SIG-M5 treated with dmso at 0.1 percent for 504 hours (cell line): ENCODE measurements at regions not wholly inside any gene's neighbourhood (a gene's known extent, or its start where the extent isn't known, plus 50 kb on each side); places are given as distances from the start of the nearest gene placed in this dataset.

Experiments
- DNase-seq: peaks from one replicate; lab custom pipeline; 2025; ENCODE audit not compliant: unreplicated experiment; lab: John Stamatoyannopoulos, UW

DNA sequence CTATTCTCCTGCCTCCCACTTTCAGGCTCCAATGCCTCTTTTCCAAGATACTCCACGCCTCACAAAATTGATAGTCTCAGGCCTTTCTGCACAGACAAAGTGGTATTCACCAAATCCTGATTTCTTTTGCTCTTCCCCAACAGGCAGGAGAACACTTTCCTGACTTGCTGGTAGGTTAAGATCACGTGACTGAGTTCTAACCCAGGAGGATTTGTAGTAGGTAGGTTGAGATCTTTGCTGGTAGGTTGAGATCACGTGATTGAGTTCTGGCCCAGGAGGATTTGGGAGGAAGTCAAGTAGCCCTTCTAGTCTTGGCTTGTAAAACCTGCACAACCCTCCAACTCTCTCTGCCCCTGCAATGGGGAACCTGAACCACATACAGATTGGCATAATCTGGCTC, 741.5 kb downstream of the TYW1 start:
- DNase-seq: no peak

DNA sequence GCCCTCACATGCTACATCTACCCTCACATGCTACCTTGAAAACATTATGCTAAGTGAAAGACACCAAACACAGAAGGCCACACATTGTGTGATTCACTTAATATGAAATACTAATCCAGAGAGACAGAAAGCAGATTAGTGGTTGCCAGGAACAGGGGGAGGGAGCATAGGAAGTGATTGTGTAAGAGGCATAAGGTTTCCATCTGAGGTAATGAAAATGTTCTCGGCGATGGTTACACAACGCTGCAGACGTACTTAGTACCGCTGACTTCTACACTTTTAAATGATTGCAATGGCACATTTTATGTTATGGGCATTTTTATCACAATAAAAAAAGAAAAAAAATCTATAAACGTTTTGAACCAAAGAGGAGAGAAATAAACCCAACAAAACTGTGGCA, 742.3 kb downstream of the TYW1 start:
- DNase-seq: no peak

DNA sequence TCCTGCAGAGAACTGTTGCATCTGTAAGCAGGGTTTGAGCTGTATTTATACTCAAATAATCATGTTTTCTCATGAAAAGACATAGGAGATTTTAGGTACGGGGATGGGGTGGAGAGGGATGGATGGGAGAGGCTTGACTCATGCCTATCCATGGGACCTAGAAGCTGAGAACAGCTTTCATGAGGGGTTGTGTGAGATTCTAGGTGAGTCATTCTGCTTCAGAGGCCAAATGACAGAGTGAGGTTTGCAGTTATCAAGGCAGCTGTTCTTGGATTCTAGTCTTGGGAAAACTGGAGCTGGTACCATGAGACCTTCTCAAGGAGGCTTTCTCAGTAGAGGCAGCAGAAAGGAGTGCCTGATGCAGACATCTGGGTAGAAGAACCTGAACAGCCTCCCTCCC, 746.9 kb downstream of the TYW1 start:
- DNase-seq: no peak

DNA sequence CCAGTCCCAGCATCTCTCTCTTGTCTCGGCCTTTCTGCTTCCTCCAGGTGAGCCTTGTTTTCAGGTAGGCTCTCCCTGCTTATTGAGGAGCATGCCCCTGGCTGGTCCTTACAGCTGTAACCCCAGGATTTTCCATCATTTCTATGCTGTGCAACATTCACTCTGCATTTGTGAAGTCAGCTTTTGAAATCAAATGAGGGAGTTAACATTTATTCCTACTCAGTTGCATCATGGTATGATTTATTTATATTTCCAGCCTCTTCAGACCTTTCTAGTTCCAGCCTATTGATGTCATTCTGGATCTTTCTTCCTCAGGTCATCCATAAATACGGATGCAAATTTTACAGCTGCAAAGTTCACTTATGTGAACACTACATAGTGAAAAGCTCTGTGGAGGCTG, 755.6 kb downstream of the TYW1 start:
- no peak for DNase-seq

DNA sequence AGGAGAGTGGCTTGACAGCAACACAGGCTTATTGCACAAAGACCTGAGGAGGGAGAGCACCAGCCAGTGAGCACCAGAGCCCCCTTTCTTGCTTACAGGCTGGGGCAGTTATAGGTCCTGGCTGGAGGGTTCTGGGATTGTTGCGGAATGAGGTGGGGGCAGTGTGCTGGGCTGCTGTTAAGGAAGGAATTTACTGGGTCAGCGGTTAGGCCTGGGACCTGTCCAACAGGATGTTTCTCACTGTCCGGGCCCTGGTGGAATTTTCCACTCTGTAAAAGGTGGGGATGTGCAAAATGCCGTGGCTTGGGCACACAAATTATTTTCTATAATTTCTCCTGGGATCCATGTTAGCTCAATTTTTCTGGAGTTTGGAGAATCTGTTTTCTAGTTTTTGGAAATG, 757.3 kb downstream of the TYW1 start:
- DNase-seq: no peak

DNA sequence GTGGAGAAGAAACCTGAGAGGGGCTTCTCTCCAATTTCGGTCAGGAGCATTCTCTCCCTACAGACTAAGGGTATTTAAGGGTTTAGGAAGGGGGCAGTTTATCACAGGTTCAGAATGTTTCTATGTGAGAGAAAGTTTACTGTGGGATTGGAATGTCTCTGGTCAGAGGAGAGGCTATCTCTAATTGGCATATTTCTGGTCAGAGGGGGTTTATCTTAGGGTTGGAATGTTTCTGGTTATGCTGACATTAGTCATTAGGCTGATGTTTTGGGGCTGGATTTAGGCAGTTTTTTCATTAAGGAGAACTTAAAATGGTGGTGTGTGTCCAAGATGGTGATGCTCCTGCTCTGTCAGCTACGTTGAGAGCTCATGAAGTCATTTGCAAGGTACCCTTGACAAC, 758.0 kb downstream of the TYW1 start:
- no peak for DNase-seq

- no peak for DNase-seq
Measured at GRCh38 chr7:67758551-67758950, 761.9 kb downstream of the TYW1 start.

DNA sequence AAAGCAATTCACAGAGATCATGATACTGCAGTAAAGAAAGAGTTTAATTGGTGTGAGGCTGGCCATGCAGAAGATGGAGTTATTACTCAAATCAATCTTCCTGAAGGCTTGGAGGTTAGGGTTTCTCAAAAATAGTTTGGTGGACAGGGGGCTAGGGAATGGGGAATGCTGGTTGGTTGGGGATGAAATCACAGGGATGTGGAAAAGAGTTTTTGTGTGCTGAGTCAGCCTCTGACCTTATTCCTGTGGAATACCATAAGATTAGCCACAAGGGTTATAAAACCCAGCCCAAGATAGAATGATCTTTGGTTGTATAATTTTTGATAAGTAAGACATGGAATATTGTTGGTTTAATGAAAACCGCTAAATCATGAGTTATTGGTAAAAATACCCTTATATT, 764.3 kb downstream of the TYW1 start:
- no peak for DNase-seq

DNA sequence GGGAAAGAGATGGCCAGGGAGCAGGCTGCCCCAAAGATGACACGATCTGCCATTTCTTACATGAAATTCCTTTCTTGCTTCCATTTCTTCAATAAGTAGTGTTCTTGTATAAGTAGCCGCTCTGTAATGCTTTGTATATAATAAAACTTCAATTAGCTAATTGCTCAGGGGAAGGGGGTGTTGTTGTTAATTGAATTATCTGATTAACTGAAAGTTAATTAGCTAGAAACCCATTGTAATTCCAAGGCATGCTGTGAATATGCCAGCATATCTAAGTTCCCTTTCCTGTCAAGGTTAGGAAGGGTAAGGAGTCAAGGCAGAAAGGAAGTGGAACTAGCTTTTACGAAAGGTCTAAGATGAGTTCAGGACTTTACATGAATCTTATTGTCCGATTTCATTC, 765.9 kb downstream of the TYW1 start:
- DNase-seq: no peak

DNA sequence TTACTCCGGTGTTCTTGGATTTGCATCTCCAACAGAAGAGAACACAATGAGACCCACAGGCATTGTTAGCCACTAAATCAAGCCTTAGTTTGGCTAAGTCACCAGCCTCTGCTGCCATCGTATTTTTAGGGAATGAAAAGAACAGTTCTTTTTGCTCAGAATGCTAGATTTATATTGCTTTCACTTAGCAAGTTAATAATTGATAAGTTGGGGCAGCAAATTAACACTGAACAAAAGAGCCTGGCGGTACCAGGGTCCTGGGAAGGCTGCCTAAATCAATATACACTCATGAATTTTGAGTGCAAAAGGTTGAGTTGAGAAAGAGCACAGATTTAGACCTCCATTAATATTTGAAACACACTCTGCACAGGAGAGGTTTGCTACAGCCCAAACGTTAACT, 767.7 kb downstream of the TYW1 start:
- DNase-seq: no peak

DNA sequence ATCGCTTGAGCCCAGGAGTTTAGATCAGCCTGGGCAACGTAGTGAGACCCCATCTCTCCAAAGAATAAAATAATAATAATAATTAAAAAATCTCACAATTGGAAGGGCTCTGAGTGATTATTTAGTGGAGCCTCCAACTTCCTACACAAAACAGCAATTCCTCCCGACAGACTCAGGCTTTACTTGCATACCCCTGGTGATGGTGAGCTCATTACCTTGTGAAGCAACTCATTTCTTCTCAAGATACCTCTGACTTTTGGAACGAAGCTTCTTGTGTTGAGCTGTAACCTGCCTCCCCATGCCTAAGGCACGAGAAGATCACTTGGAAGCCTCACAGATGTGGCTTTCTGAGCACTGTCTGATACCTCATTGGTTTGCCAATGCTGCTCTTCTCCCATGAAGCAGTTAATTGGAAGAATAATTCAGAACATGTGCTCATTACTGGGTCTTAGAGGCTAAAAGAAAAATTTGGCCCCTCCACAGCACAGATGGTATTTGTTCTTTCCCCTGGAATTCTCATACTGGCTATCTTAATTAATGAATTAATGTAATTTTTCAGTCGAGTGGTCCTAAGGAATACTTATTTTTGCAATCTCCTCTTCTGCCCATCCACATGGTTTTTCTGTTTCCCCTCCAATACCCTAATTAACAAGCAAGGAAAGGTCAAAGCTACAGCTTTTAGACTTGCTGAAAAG, 769.0 kb downstream of the TYW1 start:
- DNase-seq: no peak

- DNase-seq: no peak
Measured at GRCh38 chr7:67766906-67767410, 770.3 kb downstream of the TYW1 start.

- no peak for DNase-seq
Measured at GRCh38 chr7:67771846-67772605, 775.4 kb downstream of the TYW1 start.

- DNase-seq: no peak
Measured at GRCh38 chr7:67773081-67773480, 776.4 kb downstream of the TYW1 start.

GRCh38 chr7:67777119-67777518, 780.5 kb downstream of the TYW1 start:
- no peak for DNase-seq

DNA sequence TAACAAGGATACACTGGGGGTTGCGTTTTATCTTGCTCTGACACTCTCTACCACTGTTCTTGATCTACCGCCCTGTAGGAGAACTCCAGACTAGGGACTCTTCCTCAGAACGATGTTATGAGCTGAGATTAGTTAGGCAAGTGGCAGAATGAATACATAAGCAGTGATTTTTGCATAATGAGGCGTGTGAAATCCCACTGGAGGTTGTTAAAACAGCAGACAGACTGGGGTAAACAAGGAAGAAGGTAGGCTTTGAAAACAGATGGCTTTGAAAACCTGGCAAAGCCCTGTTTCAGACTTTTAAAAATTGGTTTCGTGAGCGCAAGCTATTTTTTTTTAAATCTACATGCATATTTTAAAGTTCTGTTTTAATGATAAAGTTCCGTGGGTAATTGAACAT, 785.2 kb downstream of the TYW1 start:
- DNase-seq: no peak

DNA sequence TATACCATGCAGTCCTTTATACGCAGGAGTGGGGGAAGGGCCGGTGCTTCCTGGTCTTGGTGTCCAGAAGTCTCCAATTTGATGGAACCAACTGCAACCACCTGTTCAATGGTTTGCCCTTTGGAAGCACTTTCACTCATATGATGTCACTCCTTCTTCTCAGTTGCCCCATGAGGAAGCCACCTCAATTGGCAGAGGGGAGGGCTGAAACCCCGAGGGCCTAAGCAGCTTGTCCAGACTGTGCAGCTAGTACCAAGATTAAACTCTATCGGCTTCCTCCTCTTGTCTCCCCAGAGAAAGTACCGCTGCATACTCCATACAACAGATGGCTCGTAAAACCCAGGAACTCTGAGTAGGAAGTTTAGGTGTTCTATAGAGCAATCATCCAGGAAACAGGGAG, 789.4 kb downstream of the TYW1 start:
- no peak for DNase-seq

- DNase-seq: no peak
Measured at GRCh38 chr7:67788669-67789068, 792.0 kb downstream of the TYW1 start.

DNA sequence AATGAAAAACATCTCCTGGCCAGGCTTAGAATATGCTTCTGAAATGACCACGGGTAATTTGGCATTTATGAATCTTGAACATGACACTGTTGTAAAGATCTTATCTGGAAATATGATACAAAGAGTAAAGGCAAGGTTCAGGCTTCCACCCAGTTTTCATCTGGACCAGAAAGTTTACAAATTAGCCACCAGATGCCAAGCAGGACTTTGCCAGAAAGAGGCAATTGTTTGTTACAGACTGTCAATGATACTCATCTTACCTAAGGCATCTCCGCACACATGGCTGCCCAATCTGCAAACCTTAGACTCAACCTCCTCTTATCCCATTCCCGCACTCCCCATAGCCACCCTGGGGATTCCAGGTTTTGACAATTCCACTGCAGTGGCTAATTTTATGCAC, 795.3 kb downstream of the TYW1 start:
- no peak for DNase-seq

DNA sequence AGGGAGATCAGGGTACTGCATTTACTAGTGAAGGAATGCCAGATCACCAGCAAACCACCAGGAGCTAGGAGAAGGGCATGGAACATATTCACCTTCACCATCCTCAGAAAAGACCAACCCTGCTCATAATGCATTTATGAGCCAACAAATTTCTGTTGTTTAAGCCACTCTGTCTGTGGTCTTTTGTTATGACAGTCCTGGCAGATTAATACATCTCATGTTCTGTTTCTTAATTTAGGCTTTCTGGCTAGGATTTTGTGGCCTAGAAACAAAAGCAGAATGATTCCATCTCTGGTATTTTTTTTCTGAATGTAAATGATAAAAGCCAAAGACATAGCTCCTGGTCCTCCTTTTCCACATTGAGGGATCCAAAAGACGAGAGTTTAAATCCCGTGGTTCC, 797.9 kb downstream of the TYW1 start:
- DNase-seq: no peak

DNA sequence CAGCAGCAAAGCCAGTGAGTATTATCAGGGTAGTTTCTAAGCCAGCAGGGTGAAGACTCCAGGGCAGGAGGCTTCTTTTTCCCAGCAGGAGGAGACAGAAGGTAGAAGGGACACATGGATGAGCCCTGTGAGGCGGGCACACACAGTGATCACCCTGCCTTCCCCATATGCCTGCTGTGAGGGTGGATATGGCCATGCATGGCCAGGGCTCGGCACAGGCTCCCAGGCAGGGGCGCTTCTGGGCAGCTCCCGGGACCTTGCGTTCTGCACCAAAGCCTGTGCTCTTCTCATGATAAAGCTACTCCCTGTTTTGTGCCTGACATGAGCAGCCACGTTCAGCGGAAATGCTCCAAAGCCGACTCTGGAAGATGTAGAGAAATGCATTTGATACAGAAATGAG, 807.2 kb downstream of the TYW1 start:
- no peak for DNase-seq

GRCh38 chr7:67805921-67806471, 809.4 kb downstream of the TYW1 start:
- no peak for DNase-seq
